ENCODE measurements at regions not wholly inside any gene's neighbourhood (a gene's known extent, or its start where the extent isn't known, plus 50 kb on each side); places are given as distances from the start of the nearest gene placed in this dataset.

- TF ChIP-seq CTCF (IDR thresholded peaks at IDR 0.05 in 8 of 11, conservative IDR thresholded peaks at IDR 0.05 in 3 of 11) (no peak), POLR2AphosphoS5 (IDR thresholded peaks at IDR 0.05) (no peak), POLR2A (IDR thresholded peaks at IDR 0.05) (no peak)
These were observed 124.0 kb downstream of the RTP5 start for GRCh38 chr2:241993386-241994005.
